Sigmoid colon (tissue), 6 donors: ENCODE measurements at regions not wholly inside any gene's neighbourhood (a gene's known extent, or its start where the extent isn't known, plus 50 kb on each side); places are given as distances from the start of the nearest gene placed in this dataset.

Source experiments
- DNase-seq: peaks from one replicate; pipeline ENCODE4 v3.0.0-alpha.2; 2019
- H3K27ac ChIP-seq, 4 donors: fragments of 200-600 bp; sonication (generic); one replicate each; pipeline ENCODE4 v1.5.1; 2016 to 2019; ENCODE audit warnings: mild to moderate bottlenecking in 1 of 4
- H3K27me3 ChIP-seq, 3 donors: fragments of 200-600 bp; sonication (generic); one replicate each; pipeline ENCODE4 v1.5.1; 2019; ENCODE audit warnings: mild to moderate bottlenecking in 1 of 3
- H3K36me3 ChIP-seq, 4 donors: fragments of 200-600 bp; sonication (generic); one replicate each; pipeline ENCODE4 v1.5.1; 2016 to 2019
- H3K4me1 ChIP-seq, 4 donors: fragments of 200-600 bp; sonication (generic); one replicate each; pipeline ENCODE4 v1.5.1; 2017 to 2019
- H3K4me3 ChIP-seq, 4 donors: fragments of 200-600 bp; sonication (generic); one replicate each; pipeline ENCODE4 v1.5.1; 2017 to 2019; ENCODE audit warnings: mild to moderate bottlenecking in 2 of 4, moderate library complexity in 1 of 4
- H3K9me3 ChIP-seq, 4 donors: fragments of 200-600 bp in 3 of 4; sonication (generic) in 3 of 4; one replicate each; pipeline versions ENCODE4 v1.5.1 to v1.6.1; 2013 to 2019
- CTCF ChIP-seq, 4 experiments: fragments of 450-650 bp in 3 of 4; fragments of 200-600 bp in 1 of 4; IDR thresholded peaks; one replicate each; pipeline ENCODE4 v1.5.1; 2016 to 2019; ENCODE audit warnings: antibody characterized with exemption in 4 of 4, mild to moderate bottlenecking in 3 of 4, moderate library complexity in 2 of 4
- EP300 ChIP-seq, 4 donors: sonication (generic); formaldehyde crosslinking; IDR thresholded peaks; one replicate each; pipeline ENCODE4 v1.6.1; 2017; ENCODE audit warnings: antibody characterized with exemption in 4 of 4
- POLR2A ChIP-seq, 2 donors: fragments of 450-650 bp; IDR thresholded peaks; one replicate each; pipeline ENCODE4 v1.6.1; 2016; ENCODE audit warnings: antibody characterized with exemption in 2 of 2, mild to moderate bottlenecking in 2 of 2, moderate library complexity in 2 of 2
- POLR2AphosphoS5 ChIP-seq, 4 donors: sonication (generic); formaldehyde crosslinking; IDR thresholded peaks; one replicate each; pipeline ENCODE4 v1.6.1; 2017; ENCODE audit warnings: antibody characterized with exemption in 4 of 4
- WGBS, 2 donors: extraction: QIAGEN DNeasy Blood & Tissue Kit; methylation state at CpG; one replicate each; pipeline ENCODE4 v1.1.7; 2013; 5-methylcytosine and 5-hydroxymethylcytosine counted together
- intact Hi-C: fragments of 100-400 bp; cut with DNase I; formaldehyde crosslinking; loops from one replicate; pipeline ENCODE4 v1.15.1; 2023
- donor health status: healthy with polysubstance abuse.
- donor health status: healthy.

- WGBS, 2 donors: 85 to 90% methylated on average over 7 of the region's 7 CpGs
- DNase-seq: no peak
- intact Hi-C loops: no loop called here
- no peak overlapping the region for H3K4me3 ChIP-seq
- H3K9me3 ChIP-seq: no peaks in the 10 kb centered on the region
- H3K4me1 ChIP-seq: peaks cover 0 to 5% (median 4%) of the 10 kb centered on the region in 4 donors
- no peak overlapping the region for H3K27ac ChIP-seq
- no peaks in the 10 kb centered on the region for H3K36me3 ChIP-seq
- TF ChIP-seq POLR2AphosphoS5 (IDR thresholded peaks at IDR 0.05) (no peak), CTCF (IDR thresholded peaks at IDR 0.05) (no peak), EP300 (IDR thresholded peaks at IDR 0.05) (no peak), POLR2A (IDR thresholded peaks at IDR 0.05) (no peak)
- no peaks in the 10 kb centered on the region for H3K27me3 ChIP-seq
Observed at GRCh38 chr18:10264260-10264659, 190.2 kb upstream of the APCDD1 start.

- TF ChIP-seq CTCF (IDR thresholded peaks at IDR 0.05): no peak
- no peak for TF ChIP-seq EP300 (IDR thresholded peaks at IDR 0.05)
- TF ChIP-seq POLR2A (IDR thresholded peaks at IDR 0.05): no peak
- no peak for TF ChIP-seq POLR2AphosphoS5 (IDR thresholded peaks at IDR 0.05)
- Histone ChIP-seq H3K4me1 (peaks cover 0 to 19% (median 17%) of the 10 kb centered on the region in 4 donors), H3K27ac (no peak overlapping the region), H3K9me3 (no peaks in the 10 kb centered on the region), H3K27me3 (no peaks in the 10 kb centered on the region), H3K4me3 (no peak overlapping the region), H3K36me3 (no peaks in the 10 kb centered on the region)
- 73 to 85% methylated on average over 6 of the region's 6 CpGs for WGBS, 2 donors
- DNase-seq: no peak
- intact Hi-C loops: no loop called here
Observed at GRCh38 chr18:10265560-10266333, 188.7 kb upstream of the APCDD1 start.

GRCh38 chr18:10266334-10266590, 188.2 kb upstream of the APCDD1 start:
- no peak overlapping the region for H3K4me3 ChIP-seq
- 77 to 86% methylated on average over 4 of the region's 4 CpGs for WGBS, 2 donors
- no peak for TF ChIP-seq POLR2A (IDR thresholded peaks at IDR 0.05)
- TF ChIP-seq EP300 (IDR thresholded peaks at IDR 0.05): no peak
- TF ChIP-seq CTCF (IDR thresholded peaks at IDR 0.05): no peak
- no peak for TF ChIP-seq POLR2AphosphoS5 (IDR thresholded peaks at IDR 0.05)
- no peaks in the 10 kb centered on the region for H3K36me3 ChIP-seq
- intact Hi-C loops: no loop called here
- H3K9me3 ChIP-seq: no peaks in the 10 kb centered on the region
- no peaks in the 10 kb centered on the region for H3K27me3 ChIP-seq
- no peak overlapping the region for H3K27ac ChIP-seq
- H3K4me1 ChIP-seq: peaks cover 0 to 21% (median 18%) of the 10 kb centered on the region in 4 donors
- no peak for DNase-seq

- H3K27me3 ChIP-seq: no peaks in the 10 kb centered on the region
- no peak overlapping the region for H3K4me3 ChIP-seq
- H3K9me3 ChIP-seq: no peaks in the 10 kb centered on the region
- TF ChIP-seq POLR2A (IDR thresholded peaks at IDR 0.05): no peak
- no peak for TF ChIP-seq CTCF (IDR thresholded peaks at IDR 0.05)
- TF ChIP-seq POLR2AphosphoS5 (IDR thresholded peaks at IDR 0.05): no peak
- no peak for TF ChIP-seq EP300 (IDR thresholded peaks at IDR 0.05)
- no peak for DNase-seq
- intact Hi-C loops: no loop called here
- H3K4me1 ChIP-seq: peaks cover 0 to 21% (median 18%) of the 10 kb centered on the region in 4 donors
- no peaks in the 10 kb centered on the region for H3K36me3 ChIP-seq
- H3K27ac ChIP-seq: peak overlapping the region in 1 of 4 donors; percentile 19
- WGBS, 2 donors: 69 to 81% methylated on average over 1 of the region's 1 CpG
Observed at GRCh38 chr18:10269261-10269660, 185.2 kb upstream of the APCDD1 start.

GRCh38 chr18:10270151-10270571, 184.3 kb upstream of the APCDD1 start:
- no peaks in the 10 kb centered on the region for H3K36me3 ChIP-seq
- no peaks in the 10 kb centered on the region for H3K27me3 ChIP-seq
- no peak overlapping the region for H3K4me3 ChIP-seq
- no peak for DNase-seq
- 73 to 75% methylated on average over 8 of the region's 8 CpGs for WGBS, 2 donors
- intact Hi-C loops: no loop called here
- no peaks in the 10 kb centered on the region for H3K9me3 ChIP-seq
- H3K4me1 ChIP-seq: peaks cover 0 to 21% (median 18%) of the 10 kb centered on the region in 4 donors
- TF ChIP-seq CTCF (IDR thresholded peaks at IDR 0.05): no peak
- TF ChIP-seq POLR2AphosphoS5 (IDR thresholded peaks at IDR 0.05): peak in 1 of 4 donors; percentile 10
- H3K27ac ChIP-seq: peak overlapping the region in 1 of 4 donors; percentile 19
